ENCODE measurements at regions not wholly inside any gene's neighbourhood (a gene's known extent, or its start where the extent isn't known, plus 50 kb on each side); places are given as distances from the start of the nearest gene placed in this dataset.

- H3K27me3 Mint-ChIP-seq = peaks cover 7 to 8% of the 10 kb centered on the region in 2 donors
- Histone ChIP-seq H3K4me1 (ENCODE audit: control insufficient read depth in 1 of 2, extremely low read depth in 1 of 2, insufficient read depth in 2 of 2, low read length in 2 of 2) (no peaks in the 10 kb centered on the region), H3K36me3 (ENCODE audit: control insufficient read depth in 2 of 2, extremely low read depth in 1 of 2, insufficient read depth in 1 of 2, low read length in 1 of 2) (no peaks in the 10 kb centered on the region), H3K27ac (ENCODE audit: low read length) (no peak overlapping the region), H3K27me3 (replicated peaks in 1 of 2; ENCODE audit: control insufficient read depth in 2 of 2, extremely low read depth in 1 of 2, insufficient read depth in 2 of 2, low read length in 1 of 2) (peaks cover 0 to 4% of the 10 kb centered on the region in 2 experiments), H3K4me3 (ENCODE audit: control insufficient read depth in 1 of 2, extremely low read depth in 1 of 2, low read length in 1 of 2) (no peak overlapping the region), H3K9me3 (no peaks in the 10 kb centered on the region)
- H3K9me3 Mint-ChIP-seq = no peaks in the 10 kb centered on the region
- POLR2A ChIA-PET = no interaction called here
- H3K36me3 Mint-ChIP-seq = no peaks in the 10 kb centered on the region
- no peak overlapping the region for H3K27ac Mint-ChIP-seq
- WGBS (ENCODE audit: insufficient coverage) = 60% methylated on average over 1 of the region's 4 CpGs
- CTCF ChIA-PET = no interaction called here
- no peaks in the 10 kb centered on the region for H3K4me1 Mint-ChIP-seq
- H3K4me3 Mint-ChIP-seq = no peak overlapping the region
- no peak for DNase-seq
- no peak for ATAC-seq (replicated peaks in 1 of 4)
Observed at GRCh38 chr2:13193075-13193474, 476.3 kb downstream of the TRIB2 start.

- CTCF ChIA-PET = no interaction called here
- no CpG with 5 or more reads among the region's 1 CpG for WGBS (ENCODE audit: insufficient coverage)
Observed at GRCh38 chr2:13193900-13194299, 477.2 kb downstream of the TRIB2 start.

GRCh38 chr2:13195270-13195669, 478.5 kb downstream of the TRIB2 start:
- Histone ChIP-seq H3K27ac (ENCODE audit: low read length) (no peak overlapping the region), H3K4me1 (ENCODE audit: control insufficient read depth in 1 of 2, extremely low read depth in 1 of 2, insufficient read depth in 2 of 2, low read length in 2 of 2) (no peaks in the 10 kb centered on the region), H3K36me3 (ENCODE audit: control insufficient read depth in 2 of 2, extremely low read depth in 1 of 2, insufficient read depth in 1 of 2, low read length in 1 of 2) (no peaks in the 10 kb centered on the region), H3K9me3 (no peaks in the 10 kb centered on the region), H3K27me3 (replicated peaks in 1 of 2; ENCODE audit: control insufficient read depth in 2 of 2, extremely low read depth in 1 of 2, insufficient read depth in 2 of 2, low read length in 1 of 2) (peaks cover 0 to 4% of the 10 kb centered on the region in 2 experiments), H3K4me3 (ENCODE audit: control insufficient read depth in 1 of 2, extremely low read depth in 1 of 2, low read length in 1 of 2) (no peak overlapping the region)
- no CpG with 5 or more reads among the region's 1 CpG for WGBS (ENCODE audit: insufficient coverage)
- ATAC-seq (replicated peaks in 1 of 4) (no peak), DNase-seq (no peak)
- Mint-ChIP-seq H3K27ac (no peak overlapping the region), H3K9me3 (no peaks in the 10 kb centered on the region), H3K27me3 (peaks cover 4 to 10% of the 10 kb centered on the region in 2 donors), H3K4me3 (no peak overlapping the region), H3K36me3 (no peaks in the 10 kb centered on the region), H3K4me1 (no peaks in the 10 kb centered on the region)
- POLR2A ChIA-PET = no interaction called here
- CTCF ChIA-PET = no interaction called here

More at GRCh38 chr2:13193900-13194299, 477.2 kb downstream of the TRIB2 start:
- H3K36me3 ChIP-seq (ENCODE audit: control insufficient read depth in 2 of 2, extremely low read depth in 1 of 2, insufficient read depth in 1 of 2, low read length in 1 of 2) = no peaks in the 10 kb centered on the region
- no peaks in the 10 kb centered on the region for H3K36me3 Mint-ChIP-seq
- H3K27me3 ChIP-seq (replicated peaks in 1 of 2; ENCODE audit: control insufficient read depth in 2 of 2, extremely low read depth in 1 of 2, insufficient read depth in 2 of 2, low read length in 1 of 2) = peaks cover 0 to 4% of the 10 kb centered on the region in 2 experiments
- DNase-seq = peak in 1 of 35 experiments; percentile 1
- H3K27ac ChIP-seq (ENCODE audit: low read length) = no peak overlapping the region
- ATAC-seq (replicated peaks in 1 of 4) = no peak
- no peak overlapping the region for H3K4me3 Mint-ChIP-seq
- no peaks in the 10 kb centered on the region for H3K4me1 ChIP-seq (ENCODE audit: control insufficient read depth in 1 of 2, extremely low read depth in 1 of 2, insufficient read depth in 2 of 2, low read length in 2 of 2)
- no peaks in the 10 kb centered on the region for H3K9me3 Mint-ChIP-seq
- H3K27ac Mint-ChIP-seq = no peak overlapping the region
- POLR2A ChIA-PET = no interaction called here
- H3K4me1 Mint-ChIP-seq = no peaks in the 10 kb centered on the region
- no peaks in the 10 kb centered on the region for H3K9me3 ChIP-seq
- no peak overlapping the region for H3K4me3 ChIP-seq (ENCODE audit: control insufficient read depth in 1 of 2, extremely low read depth in 1 of 2, low read length in 1 of 2)
- H3K27me3 Mint-ChIP-seq = peaks cover 8 to 11% of the 10 kb centered on the region in 2 donors

GRCh38 chr2:13197248-13197647, 480.5 kb downstream of the TRIB2 start:
- Mint-ChIP-seq H3K36me3 (no peaks in the 10 kb centered on the region), H3K9me3 (no peaks in the 10 kb centered on the region), H3K4me3 (no peak overlapping the region), H3K27me3 (peaks cover 8% of the 10 kb centered on the region in 2 donors), H3K27ac (no peak overlapping the region), H3K4me1 (no peaks in the 10 kb centered on the region)
- no peaks in the 10 kb centered on the region for H3K4me1 ChIP-seq (ENCODE audit: control insufficient read depth in 1 of 2, extremely low read depth in 1 of 2, insufficient read depth in 2 of 2, low read length in 2 of 2)
- DNase-seq = no peak
- WGBS (ENCODE audit: insufficient coverage) = no CpG with 5 or more reads among the region's 1 CpG
- no peaks in the 10 kb centered on the region for H3K9me3 ChIP-seq
- ChIA-PET CTCF (no interaction called here), POLR2A (no interaction called here)
- no peaks in the 10 kb centered on the region for H3K36me3 ChIP-seq (ENCODE audit: control insufficient read depth in 2 of 2, extremely low read depth in 1 of 2, insufficient read depth in 1 of 2, low read length in 1 of 2)
- no peaks in the 10 kb centered on the region for H3K27me3 ChIP-seq (replicated peaks in 1 of 2; ENCODE audit: control insufficient read depth in 2 of 2, extremely low read depth in 1 of 2, insufficient read depth in 2 of 2, low read length in 1 of 2)
- ATAC-seq (replicated peaks in 1 of 4) = no peak
- H3K27ac ChIP-seq (ENCODE audit: low read length) = no peak overlapping the region
- no peak overlapping the region for H3K4me3 ChIP-seq (ENCODE audit: control insufficient read depth in 1 of 2, extremely low read depth in 1 of 2, low read length in 1 of 2)

- peaks cover 0 to 5% of the 10 kb centered on the region in 2 experiments for H3K27me3 ChIP-seq (replicated peaks in 1 of 2; ENCODE audit: control insufficient read depth in 2 of 2, extremely low read depth in 1 of 2, insufficient read depth in 2 of 2, low read length in 1 of 2)
- no peak overlapping the region for H3K4me3 Mint-ChIP-seq
- H3K27ac ChIP-seq (ENCODE audit: low read length) = no peak overlapping the region
- H3K4me1 Mint-ChIP-seq = no peaks in the 10 kb centered on the region
- H3K27me3 Mint-ChIP-seq = peaks cover 8 to 13% of the 10 kb centered on the region in 2 donors
- DNase-seq (no peak), ATAC-seq (replicated peaks in 1 of 4) (no peak)
- H3K9me3 Mint-ChIP-seq = no peaks in the 10 kb centered on the region
- no peaks in the 10 kb centered on the region for H3K9me3 ChIP-seq
- no peak overlapping the region for H3K4me3 ChIP-seq (ENCODE audit: control insufficient read depth in 1 of 2, extremely low read depth in 1 of 2, low read length in 1 of 2)
- no peaks in the 10 kb centered on the region for H3K36me3 Mint-ChIP-seq
- no peaks in the 10 kb centered on the region for H3K4me1 ChIP-seq (ENCODE audit: control insufficient read depth in 1 of 2, extremely low read depth in 1 of 2, insufficient read depth in 2 of 2, low read length in 2 of 2)
- no peaks in the 10 kb centered on the region for H3K36me3 ChIP-seq (ENCODE audit: control insufficient read depth in 2 of 2, extremely low read depth in 1 of 2, insufficient read depth in 1 of 2, low read length in 1 of 2)
- CTCF ChIA-PET = no interaction called here
- POLR2A ChIA-PET = no interaction called here
- H3K27ac Mint-ChIP-seq = no peak overlapping the region
- no CpG with 5 or more reads among the region's 2 CpGs for WGBS (ENCODE audit: insufficient coverage)
Observed at GRCh38 chr2:13201924-13202323, 485.2 kb downstream of the TRIB2 start.

GRCh38 chr2:13212115-13212514, 495.4 kb downstream of the TRIB2 start:
- no peaks in the 10 kb centered on the region for H3K9me3 ChIP-seq
- no peak overlapping the region for H3K27ac Mint-ChIP-seq
- H3K27me3 Mint-ChIP-seq = peaks cover 0 to 3% of the 10 kb centered on the region in 2 donors
- H3K4me3 ChIP-seq (ENCODE audit: control insufficient read depth in 1 of 2, extremely low read depth in 1 of 2, low read length in 1 of 2) = no peak overlapping the region
- H3K27ac ChIP-seq (ENCODE audit: low read length) = no peak overlapping the region
- H3K4me1 Mint-ChIP-seq = peaks cover 7% of the 10 kb centered on the region in 3 donors
- H3K36me3 Mint-ChIP-seq = no peaks in the 10 kb centered on the region
- ChIA-PET POLR2A (no interaction called here), CTCF (no interaction called here)
- peaks cover 0 to 2% of the 10 kb centered on the region in 2 experiments for H3K27me3 ChIP-seq (replicated peaks in 1 of 2; ENCODE audit: control insufficient read depth in 2 of 2, extremely low read depth in 1 of 2, insufficient read depth in 2 of 2, low read length in 1 of 2)
- DNase-seq (no peak), ATAC-seq (replicated peaks in 1 of 4) (no peak)
- no peaks in the 10 kb centered on the region for H3K36me3 ChIP-seq (ENCODE audit: control insufficient read depth in 2 of 2, extremely low read depth in 1 of 2, insufficient read depth in 1 of 2, low read length in 1 of 2)
- H3K4me3 Mint-ChIP-seq = no peak overlapping the region
- H3K4me1 ChIP-seq (ENCODE audit: control insufficient read depth in 1 of 2, extremely low read depth in 1 of 2, insufficient read depth in 2 of 2, low read length in 2 of 2) = no peaks in the 10 kb centered on the region
- peaks cover 3 to 10% (median 9%) of the 10 kb centered on the region in 3 donors for H3K9me3 Mint-ChIP-seq

- Histone ChIP-seq H3K4me1 (ENCODE audit: control insufficient read depth in 1 of 2, extremely low read depth in 1 of 2, insufficient read depth in 2 of 2, low read length in 2 of 2) (no peaks in the 10 kb centered on the region), H3K27me3 (replicated peaks in 1 of 2; ENCODE audit: control insufficient read depth in 2 of 2, extremely low read depth in 1 of 2, insufficient read depth in 2 of 2, low read length in 1 of 2) (peaks cover 0 to 2% of the 10 kb centered on the region in 2 experiments), H3K4me3 (ENCODE audit: control insufficient read depth in 1 of 2, extremely low read depth in 1 of 2, low read length in 1 of 2) (no peak overlapping the region), H3K27ac (ENCODE audit: low read length) (no peak overlapping the region), H3K9me3 (no peaks in the 10 kb centered on the region), H3K36me3 (ENCODE audit: control insufficient read depth in 2 of 2, extremely low read depth in 1 of 2, insufficient read depth in 1 of 2, low read length in 1 of 2) (no peaks in the 10 kb centered on the region)
- peaks cover 0 to 2% of the 10 kb centered on the region in 2 donors for H3K27me3 Mint-ChIP-seq
- CTCF ChIA-PET = no interaction called here
- ATAC-seq (replicated peaks in 1 of 4) = no peak
- DNase-seq = no peak
- H3K36me3 Mint-ChIP-seq = no peaks in the 10 kb centered on the region
- no peak overlapping the region for H3K4me3 Mint-ChIP-seq
- no peaks in the 10 kb centered on the region for H3K4me1 Mint-ChIP-seq
- peaks cover 3 to 9% (median 5%) of the 10 kb centered on the region in 3 donors for H3K9me3 Mint-ChIP-seq
- no peak overlapping the region for H3K27ac Mint-ChIP-seq
- POLR2A ChIA-PET = no interaction called here
Observed at GRCh38 chr2:13218205-13218604, 501.5 kb downstream of the TRIB2 start.

Data from T-cell (primary cell).